Skeletal muscle tissue (tissue), 3 donors: ENCODE measurements at regions not wholly inside any gene's neighbourhood (a gene's known extent, or its start where the extent isn't known, plus 50 kb on each side); places are given as distances from the start of the nearest gene placed in this dataset.

Experiments
- H3K27ac ChIP-seq: one replicate; pipeline ENCODE4 v1.7.0; 2013; ENCODE audit warnings: mild to moderate bottlenecking, low read depth, low read length, inconsistent platforms
- H3K27me3 ChIP-seq, 3 donors: one replicate each; pipeline ENCODE4 v1.7.0; 2013; ENCODE audit warnings: low read length in 3 of 3; ENCODE audit not compliant: control insufficient read depth in 3 of 3, insufficient read depth in 3 of 3
- H3K36me3 ChIP-seq, 3 donors: one replicate each; pipeline ENCODE4 v1.7.0; 2013; ENCODE audit warnings: low read length in 3 of 3; ENCODE audit not compliant: control insufficient read depth in 3 of 3, insufficient read depth in 3 of 3
- H3K4me1 ChIP-seq, 3 donors: one replicate each; pipeline ENCODE4 v1.7.0; 2013; ENCODE audit warnings: low read length in 3 of 3, mild to moderate bottlenecking in 3 of 3; ENCODE audit not compliant: control insufficient read depth in 3 of 3, insufficient read depth in 3 of 3
- H3K4me3 ChIP-seq, 3 donors: one replicate each; pipeline ENCODE4 v1.7.0; 2013; ENCODE audit warnings: low read length in 3 of 3
- H3K9ac ChIP-seq, 3 donors: one replicate each; pipeline ENCODE4 v1.7.0; 2013; ENCODE audit warnings: low read length in 3 of 3, mild to moderate bottlenecking in 3 of 3, moderate library complexity in 2 of 3, low read depth in 1 of 3
- H3K9me3 ChIP-seq, 3 donors: one replicate each; pipeline ENCODE4 v1.7.0; 2013; ENCODE audit warnings: low read length in 3 of 3; ENCODE audit not compliant: control insufficient read depth in 3 of 3
- donor health status: Osteomylitis.

- Histone ChIP-seq H3K27me3 (peaks cover 0 to under 1% (median 0%) of the 10 kb centered on the region in 3 donors), H3K4me3 (no peak overlapping the region), H3K36me3 (no peaks in the 10 kb centered on the region)
Observed at GRCh38 chr2:129812071-129812470, 167.4 kb upstream of the RAB6C start.

GRCh38 chr2:129812654-129813053 lies 166.8 kb upstream of the RAB6C start:
- no peaks in the 10 kb centered on the region for H3K36me3 ChIP-seq
- H3K4me1 ChIP-seq, result no peaks in the 10 kb centered on the region
- no peaks in the 10 kb centered on the region for H3K27me3 ChIP-seq
- no peak overlapping the region for H3K27ac ChIP-seq
- peaks cover 0 to 2% (median 0%) of the 10 kb centered on the region in 3 donors for H3K9me3 ChIP-seq
- no peak overlapping the region for H3K9ac ChIP-seq
- H3K4me3 ChIP-seq, result no peak overlapping the region

More at GRCh38 chr2:129812071-129812470, 167.4 kb upstream of the RAB6C start:
- no peak overlapping the region for H3K9ac ChIP-seq
- H3K4me1 ChIP-seq, result no peaks in the 10 kb centered on the region
- H3K27ac ChIP-seq, result no peak overlapping the region
- H3K9me3 ChIP-seq, result peaks cover 0 to 2% (median 0%) of the 10 kb centered on the region in 3 donors

GRCh38 chr2:129813404-129813803 lies 166.1 kb upstream of the RAB6C start:
- peaks cover 0 to 2% (median 0%) of the 10 kb centered on the region in 3 donors for H3K9me3 ChIP-seq
- no peaks in the 10 kb centered on the region for H3K27me3 ChIP-seq
- H3K36me3 ChIP-seq, result no peaks in the 10 kb centered on the region
- no peak overlapping the region for H3K4me3 ChIP-seq
- H3K9ac ChIP-seq, result no peak overlapping the region
- no peaks in the 10 kb centered on the region for H3K4me1 ChIP-seq
- no peak overlapping the region for H3K27ac ChIP-seq

- no peaks in the 10 kb centered on the region for H3K27me3 ChIP-seq
- no peak overlapping the region for H3K27ac ChIP-seq
- H3K9me3 ChIP-seq, result peaks cover 0 to 2% (median 0%) of the 10 kb centered on the region in 3 donors
- H3K36me3 ChIP-seq, result no peaks in the 10 kb centered on the region
- no peak overlapping the region for H3K4me3 ChIP-seq
- no peaks in the 10 kb centered on the region for H3K4me1 ChIP-seq
- no peak overlapping the region for H3K9ac ChIP-seq
Observed at GRCh38 chr2:129816813-129817574, 162.5 kb upstream of the RAB6C start.

GRCh38 chr2:129819855-129820254 lies 159.6 kb upstream of the RAB6C start:
- Histone ChIP-seq H3K9me3 (peaks cover 0 to 2% (median 0%) of the 10 kb centered on the region in 3 donors), H3K9ac (no peak overlapping the region), H3K27me3 (no peaks in the 10 kb centered on the region), H3K27ac (no peak overlapping the region), H3K36me3 (no peaks in the 10 kb centered on the region), H3K4me3 (no peak overlapping the region), H3K4me1 (no peaks in the 10 kb centered on the region)

- Histone ChIP-seq H3K27ac (no peak overlapping the region), H3K4me3 (no peak overlapping the region), H3K4me1 (no peaks in the 10 kb centered on the region), H3K9ac (no peak overlapping the region), H3K27me3 (no peaks in the 10 kb centered on the region), H3K36me3 (no peaks in the 10 kb centered on the region), H3K9me3 (no peaks in the 10 kb centered on the region)
Observed at GRCh38 chr2:129820908-129821307, 158.6 kb upstream of the RAB6C start.

GRCh38 chr2:129821445-129821844 lies 158.0 kb upstream of the RAB6C start:
- no peaks in the 10 kb centered on the region for H3K4me1 ChIP-seq
- no peak overlapping the region for H3K9ac ChIP-seq
- no peak overlapping the region for H3K27ac ChIP-seq
- H3K4me3 ChIP-seq, result no peak overlapping the region
- no peaks in the 10 kb centered on the region for H3K36me3 ChIP-seq
- no peaks in the 10 kb centered on the region for H3K27me3 ChIP-seq
- no peaks in the 10 kb centered on the region for H3K9me3 ChIP-seq

GRCh38 chr2:129823044-129823443 lies 156.4 kb upstream of the RAB6C start:
- H3K27ac ChIP-seq, result no peak overlapping the region
- no peaks in the 10 kb centered on the region for H3K9me3 ChIP-seq
- no peaks in the 10 kb centered on the region for H3K36me3 ChIP-seq
- no peaks in the 10 kb centered on the region for H3K27me3 ChIP-seq
- no peaks in the 10 kb centered on the region for H3K4me1 ChIP-seq
- H3K4me3 ChIP-seq, result no peak overlapping the region
- H3K9ac ChIP-seq, result no peak overlapping the region

- Histone ChIP-seq H3K27ac (no peak overlapping the region), H3K4me1 (no peaks in the 10 kb centered on the region), H3K9me3 (peaks cover 0 to 7% (median 0%) of the 10 kb centered on the region in 3 donors), H3K27me3 (no peaks in the 10 kb centered on the region), H3K36me3 (no peaks in the 10 kb centered on the region), H3K9ac (no peak overlapping the region), H3K4me3 (no peak overlapping the region)
Observed at GRCh38 chr2:129827311-129828090, 152.0 kb upstream of the RAB6C start.

GRCh38 chr2:129828792-129829191 lies 150.7 kb upstream of the RAB6C start:
- Histone ChIP-seq H3K27me3 (no peaks in the 10 kb centered on the region), H3K36me3 (no peaks in the 10 kb centered on the region), H3K9me3 (peaks cover 0 to 7% (median 0%) of the 10 kb centered on the region in 3 donors), H3K4me3 (no peak overlapping the region), H3K4me1 (no peaks in the 10 kb centered on the region), H3K27ac (no peak overlapping the region), H3K9ac (no peak overlapping the region)
